ENCODE measurements at regions not wholly inside any gene's neighbourhood (a gene's known extent, or its start where the extent isn't known, plus 50 kb on each side); places are given as distances from the start of the nearest gene placed in this dataset.

DNA sequence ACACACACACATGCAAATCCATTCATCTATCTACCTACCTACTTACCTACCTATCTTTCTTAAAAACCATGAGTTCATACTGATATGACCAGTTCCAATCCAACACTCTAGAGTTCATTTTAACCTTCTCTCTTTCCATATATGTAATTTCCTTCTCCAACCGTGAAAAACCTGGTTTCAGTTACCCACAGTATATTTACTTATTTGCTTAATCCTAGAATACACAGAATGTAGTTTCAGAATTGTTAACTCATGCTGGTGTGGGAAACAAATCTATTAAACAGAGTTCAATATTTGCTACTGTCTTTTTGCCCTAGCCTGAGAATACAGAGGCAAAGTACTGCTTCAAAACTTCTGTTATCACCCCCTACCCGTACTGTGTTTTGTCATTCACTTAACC is 101.3 kb downstream of the RRM1 start:
- TF ChIP-seq, protein P1, sequence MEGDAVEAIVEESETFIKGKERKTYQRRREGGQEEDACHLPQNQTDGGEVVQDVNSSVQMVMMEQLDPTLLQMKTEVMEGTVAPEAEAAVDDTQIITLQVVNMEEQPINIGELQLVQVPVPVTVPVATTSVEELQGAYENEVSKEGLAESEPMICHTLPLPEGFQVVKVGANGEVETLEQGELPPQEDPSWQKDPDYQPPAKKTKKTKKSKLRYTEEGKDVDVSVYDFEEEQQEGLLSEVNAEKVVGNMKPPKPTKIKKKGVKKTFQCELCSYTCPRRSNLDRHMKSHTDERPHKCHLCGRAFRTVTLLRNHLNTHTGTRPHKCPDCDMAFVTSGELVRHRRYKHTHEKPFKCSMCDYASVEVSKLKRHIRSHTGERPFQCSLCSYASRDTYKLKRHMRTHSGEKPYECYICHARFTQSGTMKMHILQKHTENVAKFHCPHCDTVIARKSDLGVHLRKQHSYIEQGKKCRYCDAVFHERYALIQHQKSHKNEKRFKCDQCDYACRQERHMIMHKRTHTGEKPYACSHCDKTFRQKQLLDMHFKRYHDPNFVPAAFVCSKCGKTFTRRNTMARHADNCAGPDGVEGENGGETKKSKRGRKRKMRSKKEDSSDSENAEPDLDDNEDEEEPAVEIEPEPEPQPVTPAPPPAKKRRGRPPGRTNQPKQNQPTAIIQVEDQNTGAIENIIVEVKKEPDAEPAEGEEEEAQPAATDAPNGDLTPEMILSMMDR (IDR thresholded peaks at IDR 0.05) = no peak
- no peak for TF ChIP-seq POLR2A (IDR thresholded peaks at IDR 0.05)
